ENCODE measurements at regions not wholly inside any gene's neighbourhood (a gene's known extent, or its start where the extent isn't known, plus 50 kb on each side); places are given as distances from the start of the nearest gene placed in this dataset.
"Not testable (repeated sequence)": the region's sequence is repeated elsewhere in the genome, so short reads cannot be mapped to it uniquely, and the experiment has no call there.

GRCh38 chr3:178139116-178139515 is 397.1 kb upstream of the KCNMB2 start:
- H3K4me1 ChIP-seq (ENCODE audit: control insufficient read depth in 2 of 2, insufficient read depth in 2 of 2, low read length in 2 of 2): no peaks in the 10 kb centered on the region
- H3K9ac ChIP-seq (ENCODE audit: low read depth in 1 of 2, low read length in 2 of 2): no peak overlapping the region
- no peaks in the 10 kb centered on the region for H3K36me3 ChIP-seq (ENCODE audit: control insufficient read depth in 2 of 2, insufficient read depth in 2 of 2, low read length in 2 of 2)
- no peak overlapping the region for H3K27ac ChIP-seq (ENCODE audit: low read depth in 2 of 2, low read length in 2 of 2)
- H3K9me3 ChIP-seq (ENCODE audit: control insufficient read depth in 2 of 2, low read length in 2 of 2): no peaks in the 10 kb centered on the region
- H3K27me3 ChIP-seq (ENCODE audit: control insufficient read depth in 2 of 2, insufficient read depth in 2 of 2, low read length in 2 of 2): no peaks in the 10 kb centered on the region
- H3K4me3 ChIP-seq (ENCODE audit: low read length in 2 of 2): no peak overlapping the region

- Histone ChIP-seq H3K36me3 (ENCODE audit: control insufficient read depth in 2 of 2, insufficient read depth in 2 of 2, low read length in 2 of 2) (no peaks in the 10 kb centered on the region), H3K27me3 (ENCODE audit: control insufficient read depth in 2 of 2, insufficient read depth in 2 of 2, low read length in 2 of 2) (no peaks in the 10 kb centered on the region)
These were observed 395.5 kb upstream of the KCNMB2 start for GRCh38 chr3:178140531-178141304.

GRCh38 chr3:178141305-178141684 is 394.9 kb upstream of the KCNMB2 start:
- H3K27me3 ChIP-seq (ENCODE audit: control insufficient read depth in 2 of 2, insufficient read depth in 2 of 2, low read length in 2 of 2); H3K4me3 ChIP-seq (ENCODE audit: low read length in 2 of 2); H3K36me3 ChIP-seq (ENCODE audit: control insufficient read depth in 2 of 2, insufficient read depth in 2 of 2, low read length in 2 of 2); H3K4me1 ChIP-seq (ENCODE audit: control insufficient read depth in 2 of 2, insufficient read depth in 2 of 2, low read length in 2 of 2); H3K9me3 ChIP-seq (ENCODE audit: control insufficient read depth in 2 of 2, low read length in 2 of 2); H3K27ac ChIP-seq (ENCODE audit: low read depth in 2 of 2, low read length in 2 of 2); H3K9ac ChIP-seq (ENCODE audit: low read depth in 1 of 2, low read length in 2 of 2): not testable (repeated sequence)

More at GRCh38 chr3:178140531-178141304, 395.5 kb upstream of the KCNMB2 start:
- Histone ChIP-seq H3K27ac (ENCODE audit: low read depth in 2 of 2, low read length in 2 of 2) (no peak overlapping the region), H3K4me3 (ENCODE audit: low read length in 2 of 2) (no peak overlapping the region), H3K9me3 (ENCODE audit: control insufficient read depth in 2 of 2, low read length in 2 of 2) (no peaks in the 10 kb centered on the region), H3K9ac (ENCODE audit: low read depth in 1 of 2, low read length in 2 of 2) (no peak overlapping the region), H3K4me1 (ENCODE audit: control insufficient read depth in 2 of 2, insufficient read depth in 2 of 2, low read length in 2 of 2) (no peaks in the 10 kb centered on the region)

- Histone ChIP-seq H3K9me3 (ENCODE audit: control insufficient read depth in 2 of 2, low read length in 2 of 2) (no peaks in the 10 kb centered on the region), H3K4me3 (ENCODE audit: low read length in 2 of 2) (no peak overlapping the region), H3K27me3 (ENCODE audit: control insufficient read depth in 2 of 2, insufficient read depth in 2 of 2, low read length in 2 of 2) (no peaks in the 10 kb centered on the region), H3K36me3 (ENCODE audit: control insufficient read depth in 2 of 2, insufficient read depth in 2 of 2, low read length in 2 of 2) (no peaks in the 10 kb centered on the region), H3K27ac (ENCODE audit: low read depth in 2 of 2, low read length in 2 of 2) (no peak overlapping the region), H3K9ac (ENCODE audit: low read depth in 1 of 2, low read length in 2 of 2) (no peak overlapping the region), H3K4me1 (ENCODE audit: control insufficient read depth in 2 of 2, insufficient read depth in 2 of 2, low read length in 2 of 2) (no peaks in the 10 kb centered on the region)
These were observed 389.8 kb upstream of the KCNMB2 start for GRCh38 chr3:178146406-178146831.

GRCh38 chr3:178147001-178147400 is 389.2 kb upstream of the KCNMB2 start:
- H3K9ac ChIP-seq (ENCODE audit: low read depth in 1 of 2, low read length in 2 of 2): no peak overlapping the region
- H3K9me3 ChIP-seq (ENCODE audit: control insufficient read depth in 2 of 2, low read length in 2 of 2): no peaks in the 10 kb centered on the region
- no peaks in the 10 kb centered on the region for H3K4me1 ChIP-seq (ENCODE audit: control insufficient read depth in 2 of 2, insufficient read depth in 2 of 2, low read length in 2 of 2)
- no peaks in the 10 kb centered on the region for H3K36me3 ChIP-seq (ENCODE audit: control insufficient read depth in 2 of 2, insufficient read depth in 2 of 2, low read length in 2 of 2)
- no peaks in the 10 kb centered on the region for H3K27me3 ChIP-seq (ENCODE audit: control insufficient read depth in 2 of 2, insufficient read depth in 2 of 2, low read length in 2 of 2)
- no peak overlapping the region for H3K4me3 ChIP-seq (ENCODE audit: low read length in 2 of 2)
- no peak overlapping the region for H3K27ac ChIP-seq (ENCODE audit: low read depth in 2 of 2, low read length in 2 of 2)

- no peaks in the 10 kb centered on the region for H3K4me1 ChIP-seq (ENCODE audit: control insufficient read depth in 2 of 2, insufficient read depth in 2 of 2, low read length in 2 of 2)
- H3K36me3 ChIP-seq (ENCODE audit: control insufficient read depth in 2 of 2, insufficient read depth in 2 of 2, low read length in 2 of 2): no peaks in the 10 kb centered on the region
- H3K9me3 ChIP-seq (ENCODE audit: control insufficient read depth in 2 of 2, low read length in 2 of 2): no peaks in the 10 kb centered on the region
- H3K27me3 ChIP-seq (ENCODE audit: control insufficient read depth in 2 of 2, insufficient read depth in 2 of 2, low read length in 2 of 2): no peaks in the 10 kb centered on the region
- H3K27ac ChIP-seq (ENCODE audit: low read depth in 2 of 2, low read length in 2 of 2): no peak overlapping the region
- H3K4me3 ChIP-seq (ENCODE audit: low read length in 2 of 2): no peak overlapping the region
- no peak overlapping the region for H3K9ac ChIP-seq (ENCODE audit: low read depth in 1 of 2, low read length in 2 of 2)
These were observed 384.0 kb upstream of the KCNMB2 start for GRCh38 chr3:178152031-178152806.

- Histone ChIP-seq H3K27me3 (ENCODE audit: control insufficient read depth in 2 of 2, insufficient read depth in 2 of 2, low read length in 2 of 2) (no peaks in the 10 kb centered on the region), H3K27ac (ENCODE audit: low read depth in 2 of 2, low read length in 2 of 2) (no peak overlapping the region), H3K36me3 (ENCODE audit: control insufficient read depth in 2 of 2, insufficient read depth in 2 of 2, low read length in 2 of 2) (no peaks in the 10 kb centered on the region), H3K9ac (ENCODE audit: low read depth in 1 of 2, low read length in 2 of 2) (no peak overlapping the region), H3K4me1 (ENCODE audit: control insufficient read depth in 2 of 2, insufficient read depth in 2 of 2, low read length in 2 of 2) (no peaks in the 10 kb centered on the region), H3K9me3 (ENCODE audit: control insufficient read depth in 2 of 2, low read length in 2 of 2) (no peaks in the 10 kb centered on the region), H3K4me3 (ENCODE audit: low read length in 2 of 2) (no peak overlapping the region)
These were observed 383.2 kb upstream of the KCNMB2 start for GRCh38 chr3:178152988-178153387.

GRCh38 chr3:178155521-178155920 is 380.7 kb upstream of the KCNMB2 start:
- no peak overlapping the region for H3K4me3 ChIP-seq (ENCODE audit: low read length in 2 of 2)
- no peaks in the 10 kb centered on the region for H3K4me1 ChIP-seq (ENCODE audit: control insufficient read depth in 2 of 2, insufficient read depth in 2 of 2, low read length in 2 of 2)
- H3K9me3 ChIP-seq (ENCODE audit: control insufficient read depth in 2 of 2, low read length in 2 of 2): no peaks in the 10 kb centered on the region
- no peaks in the 10 kb centered on the region for H3K36me3 ChIP-seq (ENCODE audit: control insufficient read depth in 2 of 2, insufficient read depth in 2 of 2, low read length in 2 of 2)
- H3K9ac ChIP-seq (ENCODE audit: low read depth in 1 of 2, low read length in 2 of 2): no peak overlapping the region
- H3K27me3 ChIP-seq (ENCODE audit: control insufficient read depth in 2 of 2, insufficient read depth in 2 of 2, low read length in 2 of 2): no peaks in the 10 kb centered on the region
- H3K27ac ChIP-seq (ENCODE audit: low read depth in 2 of 2, low read length in 2 of 2): no peak overlapping the region

- H3K4me1 ChIP-seq (ENCODE audit: control insufficient read depth in 2 of 2, insufficient read depth in 2 of 2, low read length in 2 of 2): no peaks in the 10 kb centered on the region
- H3K9ac ChIP-seq (ENCODE audit: low read depth in 1 of 2, low read length in 2 of 2): no peak overlapping the region
- H3K27ac ChIP-seq (ENCODE audit: low read depth in 2 of 2, low read length in 2 of 2): no peak overlapping the region
- no peaks in the 10 kb centered on the region for H3K27me3 ChIP-seq (ENCODE audit: control insufficient read depth in 2 of 2, insufficient read depth in 2 of 2, low read length in 2 of 2)
- no peaks in the 10 kb centered on the region for H3K9me3 ChIP-seq (ENCODE audit: control insufficient read depth in 2 of 2, low read length in 2 of 2)
- no peak overlapping the region for H3K4me3 ChIP-seq (ENCODE audit: low read length in 2 of 2)
- H3K36me3 ChIP-seq (ENCODE audit: control insufficient read depth in 2 of 2, insufficient read depth in 2 of 2, low read length in 2 of 2): no peaks in the 10 kb centered on the region
These were observed 379.9 kb upstream of the KCNMB2 start for GRCh38 chr3:178156301-178156700.

- Histone ChIP-seq H3K27ac (ENCODE audit: low read depth in 2 of 2, low read length in 2 of 2) (no peak overlapping the region), H3K4me1 (ENCODE audit: control insufficient read depth in 2 of 2, insufficient read depth in 2 of 2, low read length in 2 of 2) (no peaks in the 10 kb centered on the region), H3K27me3 (ENCODE audit: control insufficient read depth in 2 of 2, insufficient read depth in 2 of 2, low read length in 2 of 2) (no peaks in the 10 kb centered on the region), H3K9me3 (ENCODE audit: control insufficient read depth in 2 of 2, low read length in 2 of 2) (no peaks in the 10 kb centered on the region), H3K4me3 (ENCODE audit: low read length in 2 of 2) (no peak overlapping the region), H3K9ac (ENCODE audit: low read depth in 1 of 2, low read length in 2 of 2) (no peak overlapping the region), H3K36me3 (ENCODE audit: control insufficient read depth in 2 of 2, insufficient read depth in 2 of 2, low read length in 2 of 2) (no peaks in the 10 kb centered on the region)
These were observed 376.5 kb upstream of the KCNMB2 start for GRCh38 chr3:178159691-178160220.
